NT2/D1 (cell line): ENCODE measurements at regions not wholly inside any gene's neighbourhood (a gene's known extent, or its start where the extent isn't known, plus 50 kb on each side); places are given as distances from the start of the nearest gene placed in this dataset.

Experiments
- SUZ12 ChIP-seq: IDR thresholded peaks from 2 replicates; pipeline ENCODE4 v1.6.1; 2011; ENCODE audit not compliant: insufficient read length, insufficient read depth; ENCODE audit errors: extremely low read depth
- YY1 ChIP-seq: IDR thresholded peaks from 2 replicates; pipeline ENCODE4 v1.6.1; 2011; ENCODE audit not compliant: insufficient read length, insufficient read depth
- ZNF274 ChIP-seq: IDR thresholded peaks from 2 replicates; pipeline ENCODE4 v1.6.1; 2011; ENCODE audit warnings: mild to moderate bottlenecking, low read depth, low read length

DNA sequence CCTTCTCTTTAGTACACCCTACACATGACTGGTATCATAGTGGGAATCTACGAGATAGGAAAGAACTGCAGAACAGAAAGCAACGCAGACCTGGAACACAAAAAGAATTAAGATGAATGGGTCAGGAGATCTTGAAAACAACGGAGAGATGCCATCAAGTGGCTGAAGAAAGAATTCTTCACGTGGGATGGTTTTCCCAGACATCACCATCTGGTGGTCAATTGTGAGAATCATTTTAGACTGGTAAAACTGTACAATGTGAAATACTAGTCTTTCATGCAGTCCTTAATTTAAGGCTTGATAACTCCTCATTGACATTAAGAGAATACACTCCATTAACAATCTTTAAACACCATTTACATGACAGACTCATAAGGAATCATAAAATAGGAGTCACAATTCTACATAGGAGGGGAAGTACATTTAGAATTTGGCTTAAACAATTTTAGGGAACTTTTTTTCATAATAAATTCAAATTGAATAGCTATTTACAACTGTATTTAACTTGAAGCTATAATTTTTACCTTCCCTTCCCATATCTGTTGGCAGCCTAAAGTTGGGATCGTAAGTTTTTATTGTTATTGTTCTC is 128.4 kb upstream of the TRPM3 start:
- TF ChIP-seq SUZ12 = no peak
- no peak for TF ChIP-seq ZNF274
- no peak for TF ChIP-seq YY1
